CD1c-positive myeloid dendritic cell (primary cell): ENCODE measurements at regions not wholly inside any gene's neighbourhood (a gene's known extent, or its start where the extent isn't known, plus 50 kb on each side); places are given as distances from the start of the nearest gene placed in this dataset.

Source experiments
- DNase-seq: peaks from one replicate; pipeline ENCODE4 v3.0.0-alpha.2; 2016; ENCODE audit errors: extremely low spot score

- DNase-seq: no peak
Measured at GRCh38 chr4:22029803-22030202, 81.2 kb upstream of the KCNIP4 start.

- DNase-seq: no peak
Measured at GRCh38 chr4:22021106-22021505, 72.5 kb upstream of the KCNIP4 start.

DNA sequence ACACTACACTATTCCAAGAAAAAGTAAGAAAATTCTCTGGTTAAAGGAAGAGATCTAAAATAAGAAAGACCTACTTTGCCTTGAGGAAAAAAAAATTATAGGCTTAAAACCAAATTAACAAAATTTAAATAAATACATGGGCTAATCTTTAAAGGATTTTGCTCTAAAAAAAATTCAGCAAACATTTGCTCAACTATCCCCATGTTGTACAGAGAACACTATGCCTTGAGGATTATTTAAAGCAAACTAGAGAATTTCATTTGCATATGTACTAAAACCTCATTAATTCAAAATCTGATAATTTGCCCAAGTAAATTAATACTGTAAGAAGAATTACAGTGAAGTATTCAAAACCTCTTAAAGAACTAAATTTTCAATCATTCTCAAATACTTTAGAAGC, 71.6 kb upstream of the KCNIP4 start:
- DNase-seq: no peak

DNA sequence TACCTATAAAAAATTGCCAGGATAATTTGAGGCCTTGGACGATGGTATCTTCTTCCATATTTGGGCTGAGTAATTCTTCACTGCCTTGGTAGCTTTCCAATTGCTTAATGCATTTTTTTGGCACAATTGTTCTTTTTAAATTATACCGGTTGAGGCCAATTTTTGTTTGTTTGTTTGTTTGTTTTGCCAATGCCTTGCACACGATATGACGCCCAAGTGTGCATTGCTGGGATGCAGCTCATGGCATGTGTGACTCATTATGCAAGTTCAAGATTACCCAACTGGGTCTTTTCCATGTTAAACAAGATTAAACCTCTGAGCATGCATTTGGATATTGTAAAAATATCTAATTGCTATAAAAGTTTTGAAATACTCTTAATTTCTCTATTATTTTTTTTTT, 71.1 kb upstream of the KCNIP4 start:
- no peak for DNase-seq

DNA sequence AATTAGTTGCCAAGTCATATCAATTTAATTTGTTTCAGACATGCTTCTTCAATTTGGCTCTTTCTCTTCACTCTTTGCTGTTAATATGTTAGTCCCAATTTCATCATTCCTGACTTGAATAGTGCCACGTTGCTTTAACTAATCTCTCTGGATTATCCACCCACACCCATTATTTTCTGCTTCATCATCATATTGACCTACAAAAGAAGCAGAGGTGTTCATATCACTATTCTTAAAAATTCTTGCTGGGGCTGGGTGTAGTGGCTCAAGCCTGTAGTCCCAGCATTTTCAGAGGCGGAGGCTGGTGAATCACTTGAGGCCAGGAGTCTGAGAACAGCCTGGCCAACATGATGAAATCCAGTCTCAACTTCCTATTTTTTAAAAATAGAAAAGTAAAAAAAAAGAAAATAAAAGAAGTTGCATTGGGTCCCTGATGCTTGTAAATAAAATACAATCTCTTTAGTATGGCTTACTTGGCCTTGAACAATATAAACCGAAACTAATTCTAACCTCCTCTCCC, 65.7 kb upstream of the KCNIP4 start:
- DNase-seq: no peak

GRCh38 chr4:22003878-22004277, 55.3 kb upstream of the KCNIP4 start:
- DNase-seq: no peak
